ENCODE measurements at regions not wholly inside any gene's neighbourhood (a gene's known extent, or its start where the extent isn't known, plus 50 kb on each side); places are given as distances from the start of the nearest gene placed in this dataset.

DNA sequence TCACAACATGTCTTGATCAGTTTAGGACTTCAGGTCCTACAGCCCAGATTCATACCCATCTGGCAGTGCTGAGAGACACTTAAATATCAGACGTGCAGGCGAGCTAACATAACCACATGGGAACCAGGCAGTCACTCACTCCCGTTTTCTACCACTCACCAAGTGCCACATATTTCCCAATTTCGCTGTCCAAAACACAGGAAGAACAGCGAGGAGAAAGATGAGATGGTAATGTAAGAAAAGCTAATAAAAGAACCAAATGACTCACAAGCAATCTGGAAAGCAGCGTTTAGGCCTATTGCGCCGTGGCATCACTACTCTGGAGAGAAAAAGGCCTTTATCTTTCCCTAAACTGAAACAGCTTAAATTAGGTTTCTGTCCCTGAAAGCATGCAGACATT is 647.8 kb upstream of the SLC39A10 start:
- TF ChIP-seq TEAD4 (IDR thresholded peaks at IDR 0.05) (no peak), RAD21 (IDR thresholded peaks at IDR 0.05; ENCODE audit: low read depth) (no peak), MAX (IDR thresholded peaks at IDR 0.05) (no peak), CEBPB (IDR thresholded peaks at IDR 0.05) (no peak), TAF1 (IDR thresholded peaks at IDR 0.05; ENCODE audit: low read depth) (no peak), EP300 (IDR thresholded peaks at IDR 0.05; ENCODE audit: borderline replicate concordance) (no peak), YY1 (IDR thresholded peaks at IDR 0.05; ENCODE audit: low read depth) (no peak), TCF12 (IDR thresholded peaks at IDR 0.05; ENCODE audit: low read depth) (no peak), ZBTB7A (IDR thresholded peaks at IDR 0.05; ENCODE audit: low read depth) (no peak), FOXM1 (IDR thresholded peaks at IDR 0.05; ENCODE audit: borderline replicate concordance, low read depth) (no peak), CREB1 (IDR thresholded peaks at IDR 0.05; ENCODE audit: low read depth) (no peak), NFIC (IDR thresholded peaks at IDR 0.05) (no peak)
- TF ChIP-seq, protein P1, sequence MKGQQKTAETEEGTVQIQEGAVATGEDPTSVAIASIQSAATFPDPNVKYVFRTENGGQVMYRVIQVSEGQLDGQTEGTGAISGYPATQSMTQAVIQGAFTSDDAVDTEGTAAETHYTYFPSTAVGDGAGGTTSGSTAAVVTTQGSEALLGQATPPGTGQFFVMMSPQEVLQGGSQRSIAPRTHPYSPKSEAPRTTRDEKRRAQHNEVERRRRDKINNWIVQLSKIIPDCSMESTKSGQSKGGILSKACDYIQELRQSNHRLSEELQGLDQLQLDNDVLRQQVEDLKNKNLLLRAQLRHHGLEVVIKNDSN (IDR thresholded peaks at IDR 0.05): no peak
- TF ChIP-seq, protein P2, sequence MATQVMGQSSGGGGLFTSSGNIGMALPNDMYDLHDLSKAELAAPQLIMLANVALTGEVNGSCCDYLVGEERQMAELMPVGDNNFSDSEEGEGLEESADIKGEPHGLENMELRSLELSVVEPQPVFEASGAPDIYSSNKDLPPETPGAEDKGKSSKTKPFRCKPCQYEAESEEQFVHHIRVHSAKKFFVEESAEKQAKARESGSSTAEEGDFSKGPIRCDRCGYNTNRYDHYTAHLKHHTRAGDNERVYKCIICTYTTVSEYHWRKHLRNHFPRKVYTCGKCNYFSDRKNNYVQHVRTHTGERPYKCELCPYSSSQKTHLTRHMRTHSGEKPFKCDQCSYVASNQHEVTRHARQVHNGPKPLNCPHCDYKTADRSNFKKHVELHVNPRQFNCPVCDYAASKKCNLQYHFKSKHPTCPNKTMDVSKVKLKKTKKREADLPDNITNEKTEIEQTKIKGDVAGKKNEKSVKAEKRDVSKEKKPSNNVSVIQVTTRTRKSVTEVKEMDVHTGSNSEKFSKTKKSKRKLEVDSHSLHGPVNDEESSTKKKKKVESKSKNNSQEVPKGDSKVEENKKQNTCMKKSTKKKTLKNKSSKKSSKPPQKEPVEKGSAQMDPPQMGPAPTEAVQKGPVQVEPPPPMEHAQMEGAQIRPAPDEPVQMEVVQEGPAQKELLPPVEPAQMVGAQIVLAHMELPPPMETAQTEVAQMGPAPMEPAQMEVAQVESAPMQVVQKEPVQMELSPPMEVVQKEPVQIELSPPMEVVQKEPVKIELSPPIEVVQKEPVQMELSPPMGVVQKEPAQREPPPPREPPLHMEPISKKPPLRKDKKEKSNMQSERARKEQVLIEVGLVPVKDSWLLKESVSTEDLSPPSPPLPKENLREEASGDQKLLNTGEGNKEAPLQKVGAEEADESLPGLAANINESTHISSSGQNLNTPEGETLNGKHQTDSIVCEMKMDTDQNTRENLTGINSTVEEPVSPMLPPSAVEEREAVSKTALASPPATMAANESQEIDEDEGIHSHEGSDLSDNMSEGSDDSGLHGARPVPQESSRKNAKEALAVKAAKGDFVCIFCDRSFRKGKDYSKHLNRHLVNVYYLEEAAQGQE (IDR thresholded peaks at IDR 0.05; ENCODE audit: low read depth): no peak
